Colonic mucosa (tissue), 4 donors: ENCODE measurements at regions not wholly inside any gene's neighbourhood (a gene's known extent, or its start where the extent isn't known, plus 50 kb on each side); places are given as distances from the start of the nearest gene placed in this dataset.

ENCODE experiments used
- DNase-seq: peaks from one replicate; pipeline ENCODE4 v3.0.0-alpha.2; 2020
- H3K27ac ChIP-seq: fragments of 200-600 bp; one replicate; pipeline ENCODE4 v1.8.0; 2021
- H3K27me3 ChIP-seq: fragments of 200-600 bp; one replicate; pipeline ENCODE4 v1.8.0; 2021
- H3K36me3 ChIP-seq: fragments of 200-600 bp; one replicate; pipeline ENCODE4 v1.8.0; 2021
- H3K4me1 ChIP-seq: fragments of 200-600 bp; one replicate; pipeline ENCODE4 v1.8.0; 2021; ENCODE audit warnings: mild to moderate bottlenecking
- H3K4me3 ChIP-seq: fragments of 200-600 bp; one replicate; pipeline ENCODE4 v1.8.0; 2021
- H3K9ac ChIP-seq, 2 donors: one replicate each; pipeline ENCODE4 v1.7.0; 2013; ENCODE audit warnings: control low read depth in 2 of 2, low read depth in 2 of 2, low read length in 2 of 2
- H3K9me3 ChIP-seq: fragments of 200-600 bp; one replicate; pipeline ENCODE4 v1.8.0; 2021
- CTCF ChIP-seq: fragments of 200-600 bp; IDR thresholded peaks from one replicate; pipeline ENCODE4 v1.8.0; 2022; ENCODE audit warnings: antibody characterized with exemption, mild to moderate bottlenecking
- intact Hi-C: fragments of 100-400 bp; cut with DNase I; formaldehyde crosslinking; loops from one replicate; pipeline ENCODE4 v1.14.1; 2022
- donor health status: healthy.
- donor health status: DM: no; HTN: no; CAD: no.
- donor health status: DM: no; HTN: no; CAD: no.

- intact Hi-C loops = no loop called here
- Histone ChIP-seq H3K9ac (no peak overlapping the region), H3K9me3 (no peaks in the 10 kb centered on the region), H3K27me3 (no peaks in the 10 kb centered on the region), H3K4me3 (no peak overlapping the region), H3K36me3 (no peaks in the 10 kb centered on the region), H3K4me1 (no peaks in the 10 kb centered on the region), H3K27ac (no peak overlapping the region)
- no peak for DNase-seq
- TF ChIP-seq CTCF = no peak
Measured at GRCh38 chr4:17376205-17376604, 135.7 kb downstream of the QDPR start.

GRCh38 chr4:17373666-17374065 is 138.2 kb downstream of the QDPR start:
- intact Hi-C loops = no loop called here
- Histone ChIP-seq H3K27ac (no peak overlapping the region), H3K27me3 (no peaks in the 10 kb centered on the region), H3K9ac (no peak overlapping the region), H3K4me1 (no peaks in the 10 kb centered on the region), H3K4me3 (no peak overlapping the region), H3K36me3 (no peaks in the 10 kb centered on the region), H3K9me3 (no peaks in the 10 kb centered on the region)
- no peak for TF ChIP-seq CTCF
- no peak for DNase-seq

GRCh38 chr4:17370818-17371217 is 141.1 kb downstream of the QDPR start:
- Histone ChIP-seq H3K27me3 (no peaks in the 10 kb centered on the region), H3K27ac (no peak overlapping the region), H3K9me3 (no peaks in the 10 kb centered on the region), H3K4me1 (no peaks in the 10 kb centered on the region), H3K9ac (no peak overlapping the region), H3K36me3 (no peaks in the 10 kb centered on the region), H3K4me3 (no peak overlapping the region)
- no peak for DNase-seq
- intact Hi-C loops = no loop called here
- TF ChIP-seq CTCF = no peak

GRCh38 chr4:17368408-17368807 is 143.5 kb downstream of the QDPR start:
- intact Hi-C loops = no loop called here
- Histone ChIP-seq H3K4me1 (no peaks in the 10 kb centered on the region), H3K9ac (no peak overlapping the region), H3K9me3 (no peaks in the 10 kb centered on the region), H3K27ac (no peak overlapping the region), H3K36me3 (no peaks in the 10 kb centered on the region), H3K4me3 (no peak overlapping the region), H3K27me3 (no peaks in the 10 kb centered on the region)
- TF ChIP-seq CTCF = no peak
- DNase-seq = no peak

- H3K9me3 ChIP-seq = no peaks in the 10 kb centered on the region
Measured at GRCh38 chr4:17367201-17367600, 144.7 kb downstream of the QDPR start.

More at GRCh38 chr4:17367201-17367600, 144.7 kb downstream of the QDPR start:
- no peak for DNase-seq
- Histone ChIP-seq H3K4me1 (no peaks in the 10 kb centered on the region), H3K27me3 (no peaks in the 10 kb centered on the region), H3K9ac (no peak overlapping the region), H3K36me3 (no peaks in the 10 kb centered on the region), H3K27ac (no peak overlapping the region), H3K4me3 (no peak overlapping the region)
- no peak for TF ChIP-seq CTCF
- intact Hi-C loops = no loop called here
